OCI-LY7 (cell line): ENCODE measurements at regions not wholly inside any gene's neighbourhood (a gene's known extent, or its start where the extent isn't known, plus 50 kb on each side); places are given as distances from the start of the nearest gene placed in this dataset.

ENCODE experiments used
- EZH2phosphoT487 ChIP-seq: fragments of 200-600 bp; sonication (generic); IDR thresholded peaks from 2 replicates; pipeline ENCODE4 v1.6.1; 2018; ENCODE audit warnings: low read depth, borderline replicate concordance, mild to moderate bottlenecking, mixed run types, antibody characterized with exemption, low read length, moderate library complexity, mixed read lengths
- TF ChIP-seq, protein P1 (sequence below): fragments of 200-600 bp; sonication (generic); conservative IDR thresholded peaks from 2 replicates; pipeline ENCODE4 v1.5.1; 2014; ENCODE audit warnings: mild to moderate bottlenecking, antibody characterized with exemption, low read length, moderate library complexity, mixed read lengths

DNA sequence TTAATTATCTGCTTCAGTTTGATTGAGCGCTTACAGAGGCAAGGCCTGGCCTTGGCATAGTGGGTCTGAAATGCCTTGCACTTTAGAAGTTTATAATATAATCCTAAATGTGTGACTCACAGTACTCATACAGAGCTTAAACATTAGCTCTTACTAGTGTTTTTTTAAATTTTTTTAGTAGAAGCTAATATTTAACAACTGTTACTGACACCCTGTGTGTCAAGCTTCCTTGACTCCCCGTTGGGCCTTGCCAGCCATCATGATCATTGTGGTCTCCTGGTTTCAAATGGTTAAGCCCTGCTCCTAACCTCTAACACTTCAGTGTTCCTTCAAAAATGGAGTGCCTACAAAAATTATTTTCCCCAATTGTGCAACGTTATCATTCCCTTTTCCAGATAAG is 126.9 kb downstream of the GALC start:
- TF ChIP-seq, protein P1, sequence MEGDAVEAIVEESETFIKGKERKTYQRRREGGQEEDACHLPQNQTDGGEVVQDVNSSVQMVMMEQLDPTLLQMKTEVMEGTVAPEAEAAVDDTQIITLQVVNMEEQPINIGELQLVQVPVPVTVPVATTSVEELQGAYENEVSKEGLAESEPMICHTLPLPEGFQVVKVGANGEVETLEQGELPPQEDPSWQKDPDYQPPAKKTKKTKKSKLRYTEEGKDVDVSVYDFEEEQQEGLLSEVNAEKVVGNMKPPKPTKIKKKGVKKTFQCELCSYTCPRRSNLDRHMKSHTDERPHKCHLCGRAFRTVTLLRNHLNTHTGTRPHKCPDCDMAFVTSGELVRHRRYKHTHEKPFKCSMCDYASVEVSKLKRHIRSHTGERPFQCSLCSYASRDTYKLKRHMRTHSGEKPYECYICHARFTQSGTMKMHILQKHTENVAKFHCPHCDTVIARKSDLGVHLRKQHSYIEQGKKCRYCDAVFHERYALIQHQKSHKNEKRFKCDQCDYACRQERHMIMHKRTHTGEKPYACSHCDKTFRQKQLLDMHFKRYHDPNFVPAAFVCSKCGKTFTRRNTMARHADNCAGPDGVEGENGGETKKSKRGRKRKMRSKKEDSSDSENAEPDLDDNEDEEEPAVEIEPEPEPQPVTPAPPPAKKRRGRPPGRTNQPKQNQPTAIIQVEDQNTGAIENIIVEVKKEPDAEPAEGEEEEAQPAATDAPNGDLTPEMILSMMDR = no peak
- no peak for TF ChIP-seq EZH2phosphoT487
